GM18517 (cell line): ENCODE measurements at regions not wholly inside any gene's neighbourhood (a gene's known extent, or its start where the extent isn't known, plus 50 kb on each side); places are given as distances from the start of the nearest gene placed in this dataset.
"Not testable (repeated sequence)": the region's sequence is repeated elsewhere in the genome, so short reads cannot be mapped to it uniquely, and the experiment has no call there.

Experiments used
- ATAC-seq: cut with Tn5 transposase; IDR thresholded peaks from one replicate; pipeline ENCODE4 v1.9.1; 2021; ENCODE audit warnings: mild to moderate bottlenecking, moderate library complexity; ENCODE audit not compliant: unreplicated experiment

- ATAC-seq = not testable (repeated sequence)
Observed at GRCh38 chr2:91497129-91498064, 2805.9 kb downstream of the RPIA start.

- not testable (repeated sequence) for ATAC-seq
Observed at GRCh38 chr2:91498065-91498449, 2806.6 kb downstream of the RPIA start.

GRCh38 chr2:91498513-91499250 lies 2807.2 kb downstream of the RPIA start:
- not testable (repeated sequence) for ATAC-seq

DNA sequence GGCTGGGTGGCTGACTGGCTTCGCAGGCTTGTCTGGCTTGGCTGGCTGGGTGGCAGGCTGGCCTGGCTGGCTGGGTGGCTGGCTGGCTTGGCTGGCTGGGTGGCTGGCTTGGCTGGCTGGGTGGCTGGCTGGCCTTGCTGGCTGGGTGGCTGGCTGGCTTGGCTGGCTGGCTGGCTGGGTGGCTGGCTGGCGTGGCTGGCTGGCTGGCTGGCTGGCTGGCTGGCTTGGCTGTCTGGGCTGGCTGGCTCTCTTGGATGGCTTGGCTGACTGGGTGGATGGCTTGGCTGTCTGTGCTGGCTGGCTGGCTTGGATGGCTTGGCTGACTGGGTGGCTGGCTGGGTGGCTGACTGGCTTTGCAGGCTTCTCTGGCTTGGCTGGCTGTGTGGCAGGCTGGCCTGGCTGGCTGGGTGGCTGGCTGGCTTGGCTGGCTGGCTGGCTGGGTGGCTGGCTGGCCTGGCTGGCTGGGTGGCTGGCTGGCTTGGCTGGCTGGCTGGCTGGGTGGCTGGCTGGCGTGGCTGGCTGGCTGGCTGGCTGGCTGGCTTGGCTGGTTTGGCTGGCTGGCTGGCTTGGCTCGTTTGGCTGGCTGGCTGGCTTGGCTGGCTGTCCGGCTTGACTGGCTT lies 2808.1 kb downstream of the RPIA start:
- ATAC-seq = not testable (repeated sequence)

GRCh38 chr2:91500246-91500977 lies 2808.9 kb downstream of the RPIA start:
- ATAC-seq = not testable (repeated sequence)

- not testable (repeated sequence) for ATAC-seq
Observed at GRCh38 chr2:91500978-91501310, 2809.5 kb downstream of the RPIA start.

GRCh38 chr2:91501481-91502080 lies 2810.1 kb downstream of the RPIA start:
- ATAC-seq = not testable (repeated sequence)

GRCh38 chr2:91503572-91503958 lies 2812.1 kb downstream of the RPIA start:
- ATAC-seq = not testable (repeated sequence)

GRCh38 chr2:91503959-91504741 lies 2812.7 kb downstream of the RPIA start:
- ATAC-seq = not testable (repeated sequence)

DNA sequence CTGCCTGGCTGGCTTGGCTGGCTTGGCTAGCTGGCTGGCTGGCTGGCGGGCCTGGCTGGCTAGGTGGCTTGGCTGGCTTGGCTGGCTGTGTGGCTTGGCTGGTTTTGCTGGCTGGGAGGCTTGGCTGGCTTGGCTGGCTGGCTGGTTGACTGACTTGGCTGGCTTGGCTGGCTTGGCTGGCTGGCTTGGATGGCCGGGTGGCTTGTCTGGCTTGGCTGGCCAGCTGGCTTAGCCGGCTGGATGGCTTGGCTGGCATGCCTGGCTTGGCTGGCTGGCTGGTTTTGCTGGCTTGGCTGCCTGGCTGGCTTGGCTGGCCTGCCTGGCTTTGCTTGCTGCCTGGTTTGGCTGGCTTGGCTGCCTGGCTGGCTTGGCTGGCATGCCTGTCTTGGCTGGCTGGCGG lies 2817.3 kb downstream of the RPIA start:
- ATAC-seq = not testable (repeated sequence)

DNA sequence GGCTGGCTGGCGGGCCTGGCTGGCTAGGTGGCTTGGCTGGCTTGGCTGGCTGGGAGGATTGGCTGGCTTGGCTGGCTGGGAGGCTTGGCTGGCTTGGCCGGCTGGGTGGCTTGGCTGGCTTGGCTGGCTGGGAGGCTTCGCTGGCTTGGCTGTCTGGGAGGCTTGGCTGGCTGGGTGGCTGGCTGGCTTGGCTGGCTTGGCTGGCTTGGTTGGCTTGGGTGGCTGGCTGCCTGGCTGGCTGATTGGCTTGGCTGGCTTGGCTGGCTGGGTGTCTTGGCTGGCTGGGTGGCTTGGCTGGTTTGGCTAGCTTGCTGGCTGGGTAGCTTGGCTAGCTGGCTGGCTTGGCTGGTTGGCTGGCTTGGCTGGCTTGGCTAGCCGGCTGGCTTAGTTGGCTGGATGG lies 2817.8 kb downstream of the RPIA start:
- ATAC-seq = not testable (repeated sequence)

DNA sequence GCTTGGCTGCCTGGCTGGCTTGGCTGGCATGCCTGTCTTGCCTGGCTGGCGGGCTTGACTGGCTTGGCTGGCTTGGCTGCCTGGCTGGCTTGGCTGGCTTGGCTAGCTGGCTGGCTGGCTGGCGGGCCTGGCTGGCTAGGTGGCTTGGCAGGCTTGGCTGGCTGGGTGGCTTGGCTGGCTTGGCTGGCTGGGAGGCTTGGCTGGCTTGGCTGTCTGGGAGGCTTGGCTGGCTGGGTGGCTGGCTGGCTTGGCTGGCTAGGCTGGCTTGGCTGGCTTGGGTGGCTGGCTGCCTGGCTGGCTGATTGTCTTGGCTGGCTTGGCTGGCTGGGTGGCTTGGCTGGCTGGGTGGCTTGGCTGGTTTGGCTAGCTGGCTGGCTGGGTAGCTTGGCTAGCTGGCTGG lies 2819.7 kb downstream of the RPIA start:
- not testable (repeated sequence) for ATAC-seq

GRCh38 chr2:91515966-91516365 lies 2824.5 kb downstream of the RPIA start:
- ATAC-seq = not testable (repeated sequence)

GRCh38 chr2:91516669-91517068 lies 2825.2 kb downstream of the RPIA start:
- ATAC-seq = not testable (repeated sequence)

- ATAC-seq = not testable (repeated sequence)
Observed at GRCh38 chr2:91517846-91518245, 2826.4 kb downstream of the RPIA start.

DNA sequence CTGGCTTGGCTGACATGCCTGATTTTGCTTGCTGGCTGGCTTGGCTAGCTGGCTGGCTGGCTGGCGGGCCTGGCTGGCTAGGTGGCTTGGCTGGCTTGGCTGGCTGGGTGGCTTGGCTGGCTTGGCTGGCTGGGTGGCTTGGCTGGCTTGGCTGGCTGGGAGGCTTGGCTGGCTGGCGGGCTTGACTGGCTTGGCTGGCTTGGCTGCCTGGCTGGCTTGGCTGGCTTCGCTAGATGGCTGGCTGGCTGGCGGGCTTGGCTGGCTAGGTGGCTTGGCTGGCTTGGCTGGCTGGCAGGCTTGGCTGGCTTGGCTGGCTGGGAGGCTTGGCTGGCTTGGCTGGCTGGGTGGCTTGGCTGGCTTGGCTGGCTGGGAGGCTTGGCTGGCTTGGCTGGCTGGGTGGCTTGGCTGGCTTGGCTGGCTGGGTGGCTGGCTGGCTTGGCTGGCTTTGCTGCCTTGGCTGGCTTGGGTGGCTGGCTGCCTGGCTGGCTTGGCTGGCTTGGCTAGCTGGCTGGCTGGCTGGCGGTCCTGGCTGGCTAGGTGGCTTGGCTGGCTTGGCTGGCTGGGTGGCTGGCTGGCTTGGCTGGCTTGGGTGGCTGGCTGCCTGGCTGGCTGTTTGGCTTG lies 2827.0 kb downstream of the RPIA start:
- not testable (repeated sequence) for ATAC-seq

DNA sequence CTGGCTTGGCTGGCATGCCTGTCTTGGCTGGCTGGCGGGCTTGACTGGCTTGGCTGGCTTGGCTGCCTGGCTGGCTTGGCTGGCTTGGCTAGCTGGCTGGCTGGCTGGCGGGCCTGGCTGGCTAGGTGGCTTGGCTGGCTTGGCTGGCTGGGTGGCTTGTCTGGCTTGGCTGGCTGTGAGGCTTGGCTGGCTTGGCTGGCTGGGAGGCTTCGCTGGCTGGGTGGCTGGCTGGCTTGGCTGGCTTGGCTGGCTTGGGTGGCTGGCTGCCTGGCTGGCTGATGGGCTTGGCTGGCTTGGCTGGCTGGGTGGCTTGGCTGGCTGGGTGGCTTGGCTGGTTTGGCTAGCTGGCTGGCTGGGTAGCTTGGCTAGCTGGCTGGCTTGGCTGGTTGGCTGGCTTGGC lies 2827.9 kb downstream of the RPIA start:
- ATAC-seq = not testable (repeated sequence)

GRCh38 chr2:91519914-91520313 lies 2828.4 kb downstream of the RPIA start:
- not testable (repeated sequence) for ATAC-seq

- not testable (repeated sequence) for ATAC-seq
Observed at GRCh38 chr2:91520523-91520922, 2829.1 kb downstream of the RPIA start.
